ENCODE measurements at regions not wholly inside any gene's neighbourhood (a gene's known extent, or its start where the extent isn't known, plus 50 kb on each side); places are given as distances from the start of the nearest gene placed in this dataset.

- H3K4me3 Mint-ChIP-seq (ENCODE audit: unreplicated experiment), result no peak overlapping the region
- peaks cover 7% of the 10 kb centered on the region for H3K4me1 Mint-ChIP-seq (ENCODE audit: low read depth)
- TF ChIP-seq, protein P1, sequence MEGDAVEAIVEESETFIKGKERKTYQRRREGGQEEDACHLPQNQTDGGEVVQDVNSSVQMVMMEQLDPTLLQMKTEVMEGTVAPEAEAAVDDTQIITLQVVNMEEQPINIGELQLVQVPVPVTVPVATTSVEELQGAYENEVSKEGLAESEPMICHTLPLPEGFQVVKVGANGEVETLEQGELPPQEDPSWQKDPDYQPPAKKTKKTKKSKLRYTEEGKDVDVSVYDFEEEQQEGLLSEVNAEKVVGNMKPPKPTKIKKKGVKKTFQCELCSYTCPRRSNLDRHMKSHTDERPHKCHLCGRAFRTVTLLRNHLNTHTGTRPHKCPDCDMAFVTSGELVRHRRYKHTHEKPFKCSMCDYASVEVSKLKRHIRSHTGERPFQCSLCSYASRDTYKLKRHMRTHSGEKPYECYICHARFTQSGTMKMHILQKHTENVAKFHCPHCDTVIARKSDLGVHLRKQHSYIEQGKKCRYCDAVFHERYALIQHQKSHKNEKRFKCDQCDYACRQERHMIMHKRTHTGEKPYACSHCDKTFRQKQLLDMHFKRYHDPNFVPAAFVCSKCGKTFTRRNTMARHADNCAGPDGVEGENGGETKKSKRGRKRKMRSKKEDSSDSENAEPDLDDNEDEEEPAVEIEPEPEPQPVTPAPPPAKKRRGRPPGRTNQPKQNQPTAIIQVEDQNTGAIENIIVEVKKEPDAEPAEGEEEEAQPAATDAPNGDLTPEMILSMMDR (IDR thresholded peaks at IDR 0.05), result no peak
- H3K9me3 Mint-ChIP-seq (ENCODE audit: low read depth), result peaks cover 2% of the 10 kb centered on the region
- peaks cover 1% of the 10 kb centered on the region for H3K36me3 Mint-ChIP-seq (ENCODE audit: low read depth)
- no peak for DNase-seq (ENCODE audit: low spot score)
- no peaks in the 10 kb centered on the region for H3K27me3 Mint-ChIP-seq (ENCODE audit: low read depth)
- no peak overlapping the region for H3K27ac Mint-ChIP-seq (ENCODE audit: unreplicated experiment)
Measured at GRCh38 chr10:62463364-62463763, 89.2 kb downstream of the ZNF365 start.

GRCh38 chr10:62464308-62464707, 90.1 kb downstream of the ZNF365 start:
- H3K36me3 Mint-ChIP-seq (ENCODE audit: low read depth), result no peaks in the 10 kb centered on the region
- no peak overlapping the region for H3K4me3 Mint-ChIP-seq (ENCODE audit: unreplicated experiment)
- H3K27me3 Mint-ChIP-seq (ENCODE audit: low read depth), result no peaks in the 10 kb centered on the region
- no peaks in the 10 kb centered on the region for H3K9me3 Mint-ChIP-seq (ENCODE audit: low read depth)
- H3K27ac Mint-ChIP-seq (ENCODE audit: unreplicated experiment), result no peak overlapping the region
- no peak for DNase-seq (ENCODE audit: low spot score)
- peaks cover under 1% of the 10 kb centered on the region for H3K4me1 Mint-ChIP-seq (ENCODE audit: low read depth)
- TF ChIP-seq, protein P1 (IDR thresholded peaks at IDR 0.05), result no peak

GRCh38 chr10:62466590-62466989, 92.4 kb downstream of the ZNF365 start:
- Mint-ChIP-seq H3K27me3 (ENCODE audit: low read depth) (no peaks in the 10 kb centered on the region), H3K27ac (ENCODE audit: unreplicated experiment) (no peak overlapping the region), H3K4me3 (ENCODE audit: unreplicated experiment) (no peak overlapping the region), H3K36me3 (ENCODE audit: low read depth) (no peaks in the 10 kb centered on the region), H3K9me3 (ENCODE audit: low read depth) (no peaks in the 10 kb centered on the region), H3K4me1 (ENCODE audit: low read depth) (no peaks in the 10 kb centered on the region)
- DNase-seq (ENCODE audit: low spot score), result no peak
- TF ChIP-seq, protein P1 (IDR thresholded peaks at IDR 0.05), result no peak

- no peak for DNase-seq (ENCODE audit: low spot score)
- no peaks in the 10 kb centered on the region for H3K36me3 Mint-ChIP-seq (ENCODE audit: low read depth)
- no peak overlapping the region for H3K27ac Mint-ChIP-seq (ENCODE audit: unreplicated experiment)
- TF ChIP-seq, protein P1 (IDR thresholded peaks at IDR 0.05), result no peak
- H3K4me3 Mint-ChIP-seq (ENCODE audit: unreplicated experiment), result no peak overlapping the region
- no peaks in the 10 kb centered on the region for H3K9me3 Mint-ChIP-seq (ENCODE audit: low read depth)
- no peaks in the 10 kb centered on the region for H3K27me3 Mint-ChIP-seq (ENCODE audit: low read depth)
- no peaks in the 10 kb centered on the region for H3K4me1 Mint-ChIP-seq (ENCODE audit: low read depth)
Measured at GRCh38 chr10:62467527-62467926, 93.4 kb downstream of the ZNF365 start.

DNA sequence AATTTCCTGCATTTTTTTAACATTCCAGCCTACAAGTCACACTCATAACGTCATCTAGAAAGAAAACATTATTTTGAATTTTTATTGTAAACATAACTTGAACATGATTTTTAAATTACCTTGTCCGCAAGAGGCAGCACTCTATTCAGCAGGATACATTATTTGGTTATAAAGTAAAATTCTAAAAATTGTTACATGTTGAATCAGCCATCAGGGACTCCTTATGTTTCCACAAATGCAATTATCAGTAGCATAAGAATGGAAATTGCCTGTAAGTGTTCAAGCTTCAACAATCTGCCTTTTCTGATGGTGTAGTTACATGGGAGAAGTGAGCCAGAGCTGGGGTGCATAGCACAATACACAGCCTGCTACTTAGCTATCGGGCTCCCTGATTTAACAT, 97.5 kb downstream of the ZNF365 start:
- H3K4me1 Mint-ChIP-seq (ENCODE audit: low read depth), result peaks cover 8% of the 10 kb centered on the region
- H3K4me3 Mint-ChIP-seq (ENCODE audit: unreplicated experiment), result no peak overlapping the region
- no peak for DNase-seq (ENCODE audit: low spot score)

More for the DNA sequence above, 97.5 kb downstream of the ZNF365 start:
- Mint-ChIP-seq H3K9me3 (ENCODE audit: low read depth) (no peaks in the 10 kb centered on the region), H3K27ac (ENCODE audit: unreplicated experiment) (no peak overlapping the region), H3K36me3 (ENCODE audit: low read depth) (no peaks in the 10 kb centered on the region), H3K27me3 (ENCODE audit: low read depth) (no peaks in the 10 kb centered on the region)
- TF ChIP-seq, protein P1 (IDR thresholded peaks at IDR 0.05), result peak; percentile 24
